Fibroblast of lung (primary cell): ENCODE measurements at regions not wholly inside any gene's neighbourhood (a gene's known extent, or its start where the extent isn't known, plus 50 kb on each side); places are given as distances from the start of the nearest gene placed in this dataset.

ENCODE experiments used
- DNase-seq, 2 donors: peaks; one replicate each; pipeline versions ENCODE4 v3.0.0 to v3.0.0-alpha.2; 2010; ENCODE audit warnings: low read depth in 2 of 2
- H2AFZ ChIP-seq: 2 replicates; pipeline ENCODE4 v1.5.1; 2012; ENCODE audit warnings: low read length, control low read depth, inconsistent platforms
- H3K27ac ChIP-seq: 2 replicates; pipeline ENCODE4 v1.5.1; 2011; ENCODE audit warnings: low read length, control low read depth; ENCODE audit not compliant: insufficient read depth
- H3K27me3 ChIP-seq: 2 replicates; pipeline ENCODE4 v1.5.1; 2011; ENCODE audit warnings: mild to moderate bottlenecking, low read length; ENCODE audit not compliant: control insufficient read depth, insufficient read depth
- H3K36me3 ChIP-seq: 2 replicates; pipeline ENCODE4 v1.5.1; 2011; ENCODE audit warnings: low read length; ENCODE audit not compliant: control insufficient read depth, insufficient read depth
- H3K4me1 ChIP-seq: 2 replicates; pipeline ENCODE4 v1.5.1; 2011; ENCODE audit warnings: low read length; ENCODE audit not compliant: control insufficient read depth, insufficient read depth; ENCODE audit errors: extremely low read depth
- H3K4me2 ChIP-seq: 2 replicates; pipeline ENCODE4 v1.5.1; 2011; ENCODE audit warnings: low read length, control low read depth; ENCODE audit not compliant: insufficient read depth; ENCODE audit errors: extremely low read depth
- H3K4me3 ChIP-seq, 4 experiments: fragments of 200-600 bp in 1 of 4; sonication (generic) in 1 of 4; replicated peaks in 1 of 4; 2 replicates each; pipeline ENCODE4 v1.5.1; 2011 to 2016; ENCODE audit warnings: low read length in 4 of 4, low read depth in 3 of 4, mild to moderate bottlenecking in 3 of 4, control low read depth in 2 of 4, inconsistent platforms in 1 of 4, mixed read lengths in 1 of 4; ENCODE audit not compliant: insufficient read depth in 1 of 4; ENCODE audit errors: control extremely low read depth in 1 of 4
- H3K79me2 ChIP-seq: 2 replicates; pipeline ENCODE4 v1.5.1; 2012; ENCODE audit warnings: mild to moderate bottlenecking, low read length, inconsistent platforms; ENCODE audit not compliant: control insufficient read depth, insufficient read depth
- H3K9ac ChIP-seq: 2 replicates; pipeline ENCODE4 v1.5.1; 2011; ENCODE audit warnings: mild to moderate bottlenecking, low read length, control low read depth; ENCODE audit not compliant: insufficient read depth
- H3K9me3 ChIP-seq: 2 replicates; pipeline ENCODE4 v1.5.1; 2012; ENCODE audit warnings: low read depth, low read length; ENCODE audit not compliant: control insufficient read depth, insufficient read depth
- H4K20me1 ChIP-seq: 2 replicates; pipeline ENCODE4 v1.5.1; 2011; ENCODE audit warnings: low read length; ENCODE audit not compliant: control insufficient read depth, insufficient read depth; ENCODE audit errors: extremely low read depth
- CTCF ChIP-seq, 2 donors: IDR thresholded peaks in 1 of 2; conservative IDR thresholded peaks in 1 of 2; 1 replicate in 1 of 2; 2 replicates in 1 of 2; pipeline ENCODE4 v1.5.1; 2011 to 2012; ENCODE audit warnings: low read length in 2 of 2, control low read depth in 1 of 2, inconsistent platforms in 1 of 2, low read depth in 1 of 2, mild to moderate bottlenecking in 1 of 2
- EZH2 ChIP-seq: IDR thresholded peaks from 2 replicates; pipeline ENCODE4 v1.5.1; 2012; ENCODE audit warnings: low read length, control low read depth, mild to moderate bottlenecking; ENCODE audit errors: missing control alignments

GRCh38 chr9:95731876-95732275 is 143.6 kb upstream of the ERCC6L2 start:
- Histone ChIP-seq H3K27me3 (no peaks in the 10 kb centered on the region), H3K4me2 (no peak overlapping the region), H3K9ac (no peak overlapping the region), H3K4me3 (no peak overlapping the region), H4K20me1 (no peaks in the 10 kb centered on the region), H3K4me1 (no peaks in the 10 kb centered on the region), H3K9me3 (no peaks in the 10 kb centered on the region), H2AFZ (no peak overlapping the region), H3K27ac (no peak overlapping the region), H3K79me2 (no peaks in the 10 kb centered on the region), H3K36me3 (no peaks in the 10 kb centered on the region)
- no peak for DNase-seq
- TF ChIP-seq EZH2 (no peak), CTCF (conservative IDR thresholded peaks at IDR 0.05 in 1 of 2, IDR thresholded peaks at IDR 0.05 in 1 of 2; ENCODE audit: low read depth in 1 of 2, low read length in 2 of 2) (no peak)

- Histone ChIP-seq H3K4me3 (no peak overlapping the region), H2AFZ (no peak overlapping the region), H3K9ac (no peak overlapping the region), H3K79me2 (no peaks in the 10 kb centered on the region), H3K27me3 (peaks cover 4% of the 10 kb centered on the region), H3K4me2 (no peak overlapping the region), H3K4me1 (no peaks in the 10 kb centered on the region), H4K20me1 (no peaks in the 10 kb centered on the region), H3K36me3 (no peaks in the 10 kb centered on the region), H3K9me3 (no peaks in the 10 kb centered on the region), H3K27ac (no peak overlapping the region)
- DNase-seq: no peak
- TF ChIP-seq CTCF (conservative IDR thresholded peaks at IDR 0.05 in 1 of 2, IDR thresholded peaks at IDR 0.05 in 1 of 2; ENCODE audit: low read depth in 1 of 2, low read length in 2 of 2) (no peak), EZH2 (no peak)
These were observed 145.7 kb upstream of the ERCC6L2 start for GRCh38 chr9:95729669-95730368.

- no peak overlapping the region for H3K27ac ChIP-seq
- H3K9ac ChIP-seq: no peak overlapping the region
- H3K4me1 ChIP-seq: no peaks in the 10 kb centered on the region
- no peak for DNase-seq
- no peak overlapping the region for H3K4me2 ChIP-seq
- H3K4me3 ChIP-seq: no peak overlapping the region
- no peaks in the 10 kb centered on the region for H3K36me3 ChIP-seq
- no peak overlapping the region for H2AFZ ChIP-seq
- TF ChIP-seq EZH2: no peak
- TF ChIP-seq CTCF (conservative IDR thresholded peaks at IDR 0.05 in 1 of 2, IDR thresholded peaks at IDR 0.05 in 1 of 2; ENCODE audit: low read depth in 1 of 2, low read length in 2 of 2): no peak
- no peaks in the 10 kb centered on the region for H3K9me3 ChIP-seq
- H3K79me2 ChIP-seq: no peaks in the 10 kb centered on the region
- peaks cover 4% of the 10 kb centered on the region for H3K27me3 ChIP-seq
- H4K20me1 ChIP-seq: no peaks in the 10 kb centered on the region
These were observed 146.4 kb upstream of the ERCC6L2 start for GRCh38 chr9:95729046-95729445.
